HUES64 (cell line): ENCODE measurements at regions not wholly inside any gene's neighbourhood (a gene's known extent, or its start where the extent isn't known, plus 50 kb on each side); places are given as distances from the start of the nearest gene placed in this dataset.

Experiments
- H3K27ac ChIP-seq: 2 replicates; pipeline ENCODE4 v1.7.0; 2013; ENCODE audit warnings: low read depth, low read length, inconsistent platforms
- H3K27me3 ChIP-seq: 2 replicates; pipeline ENCODE4 v1.6.1; 2013; ENCODE audit warnings: mild to moderate bottlenecking, low read length; ENCODE audit not compliant: insufficient read depth
- H3K36me3 ChIP-seq: 2 replicates; pipeline ENCODE4 v1.6.1; 2013; ENCODE audit warnings: mild to moderate bottlenecking, low read length; ENCODE audit not compliant: insufficient read depth
- H3K4me1 ChIP-seq: 2 replicates; pipeline ENCODE4 v1.6.1; 2013; ENCODE audit warnings: mild to moderate bottlenecking, low read length, moderate library complexity; ENCODE audit not compliant: insufficient read depth
- H3K4me3 ChIP-seq: 2 replicates; pipeline ENCODE4 v1.5.1; 2013; ENCODE audit warnings: mild to moderate bottlenecking, low read length, moderate library complexity
- H3K9ac ChIP-seq: 2 replicates; pipeline ENCODE4 v1.6.1; 2013; ENCODE audit warnings: mild to moderate bottlenecking, low read depth, low read length
- H3K9me3 ChIP-seq: 2 replicates; pipeline ENCODE4 v1.6.1; 2013; ENCODE audit warnings: low read depth, low read length; ENCODE audit not compliant: insufficient read depth
- WGBS: fragments of 150-250, 120-280 bp; methylation state at CpG from one replicate; pipeline ENCODE4 v1.1.7; 2013; ENCODE audit warnings: missing lambda C conversion rate; 5-methylcytosine and 5-hydroxymethylcytosine counted together

DNA sequence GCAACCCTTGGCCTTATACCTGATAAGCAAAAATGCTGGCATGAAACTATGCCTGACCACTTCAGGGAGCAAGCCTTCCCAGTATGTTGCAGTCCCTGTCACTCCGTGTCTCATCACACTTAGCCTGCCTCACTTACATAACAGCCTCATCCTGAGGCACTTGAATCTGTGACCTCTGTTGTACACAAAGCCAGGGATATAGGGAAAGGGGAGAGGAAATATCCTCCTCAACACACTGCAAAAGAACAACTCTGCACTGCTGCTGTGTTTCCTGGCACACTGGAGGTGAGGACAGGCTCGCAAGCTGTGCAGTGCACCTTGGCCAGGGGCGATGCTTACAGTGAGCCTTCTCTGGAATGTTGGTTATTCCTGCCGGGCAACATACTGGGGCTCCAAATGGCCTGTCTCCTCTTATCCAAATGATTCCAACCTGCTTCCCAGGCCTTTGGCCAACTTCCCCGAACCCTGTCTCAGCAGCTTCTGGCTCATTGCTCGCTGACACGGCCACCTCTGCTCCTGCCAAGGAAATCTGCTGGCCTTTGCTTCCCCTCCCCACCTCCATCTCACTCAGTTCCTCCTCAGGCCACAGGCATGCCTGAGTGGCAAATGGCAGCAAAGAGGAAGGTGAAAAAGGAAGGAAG, 109.2 kb downstream of the CD47 start:
- Histone ChIP-seq H3K27ac (no peak overlapping the region), H3K36me3 (no peaks in the 10 kb centered on the region), H3K4me1 (no peaks in the 10 kb centered on the region; the same call in 1 of the 2 replicates), H3K27me3 (no peaks in the 10 kb centered on the region), H3K9ac (no peak overlapping the region), H3K4me3 (no peak overlapping the region), H3K9me3 (no peaks in the 10 kb centered on the region)
- WGBS = 87% methylated on average over 7 of the region's 7 CpGs

DNA sequence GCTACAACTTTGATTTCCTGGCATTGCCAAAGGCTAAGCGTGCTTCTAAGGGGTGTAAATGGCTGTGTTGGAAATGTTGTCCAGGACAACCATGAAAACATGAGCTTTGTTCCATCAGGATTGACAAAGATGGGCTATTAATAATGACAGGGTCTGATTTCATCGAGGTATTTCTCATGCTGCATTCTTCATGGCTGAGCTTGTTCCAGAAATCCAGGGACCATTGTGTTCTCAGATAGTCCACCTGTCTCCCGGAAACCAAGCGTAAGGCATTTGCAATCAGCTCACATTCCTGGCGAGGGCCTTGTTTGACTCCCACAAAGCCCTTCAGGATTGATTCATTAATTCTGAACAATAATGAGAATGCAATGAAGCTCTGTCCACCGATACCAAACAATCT, 111.3 kb downstream of the CD47 start:
- Histone ChIP-seq H3K4me3 (no peak overlapping the region), H3K9me3 (no peaks in the 10 kb centered on the region), H3K36me3 (no peaks in the 10 kb centered on the region), H3K9ac (no peak overlapping the region), H3K27ac (no peak overlapping the region), H3K27me3 (no peaks in the 10 kb centered on the region), H3K4me1 (no peaks in the 10 kb centered on the region; the same call in 1 of the 2 replicates)
- WGBS = 94% methylated on average over 6 of the region's 6 CpGs

DNA sequence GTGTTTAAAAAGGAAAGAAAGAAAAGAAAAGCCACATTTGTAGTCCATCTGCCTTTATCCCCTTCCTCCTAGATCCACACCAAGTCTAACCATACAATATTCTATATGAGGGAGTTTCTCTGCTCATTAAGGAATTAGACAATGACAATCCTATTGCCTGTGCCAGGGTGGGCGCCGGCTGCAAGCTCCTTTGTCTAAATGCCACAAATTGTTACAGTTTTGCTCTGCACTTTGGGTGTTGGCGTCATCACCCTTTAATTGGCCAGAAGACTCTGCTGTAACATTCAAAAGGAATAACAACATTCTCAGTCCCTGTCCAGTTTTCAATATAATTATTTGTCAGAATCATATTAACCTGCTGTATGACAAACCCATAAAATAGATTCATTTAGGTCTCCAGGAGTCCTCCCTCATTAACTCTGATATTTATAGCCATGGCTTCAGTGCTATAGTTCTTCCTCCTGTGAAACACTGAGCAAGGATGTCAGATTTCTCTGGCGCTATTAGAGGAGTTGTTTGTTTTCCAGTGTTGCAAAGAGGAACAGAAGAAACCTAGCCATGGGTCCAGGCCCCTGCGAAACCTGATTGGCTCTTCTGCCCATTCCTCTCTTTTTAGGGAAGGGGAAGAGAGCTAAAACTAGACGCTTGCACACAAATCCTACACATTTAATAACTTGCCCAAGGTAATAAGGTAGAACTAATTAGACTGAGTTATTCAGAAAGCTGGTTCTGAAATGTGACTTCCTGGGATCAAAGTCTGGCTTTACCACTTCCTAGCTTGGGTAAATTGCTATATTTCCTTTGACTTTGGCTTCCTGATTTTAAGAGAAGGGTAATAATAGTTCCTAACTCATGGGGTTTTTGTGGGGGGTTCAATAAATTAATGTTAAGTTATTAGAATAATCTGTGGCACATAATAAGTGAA, 112.4 kb downstream of the CD47 start:
- Histone ChIP-seq H3K9me3 (no peaks in the 10 kb centered on the region), H3K4me1 (no peaks in the 10 kb centered on the region; the same call in 1 of the 2 replicates), H3K27me3 (no peaks in the 10 kb centered on the region), H3K4me3 (no peak overlapping the region), H3K9ac (no peak overlapping the region), H3K36me3 (no peaks in the 10 kb centered on the region), H3K27ac (no peak overlapping the region)
- WGBS = 93% methylated on average over 5 of the region's 6 CpGs

DNA sequence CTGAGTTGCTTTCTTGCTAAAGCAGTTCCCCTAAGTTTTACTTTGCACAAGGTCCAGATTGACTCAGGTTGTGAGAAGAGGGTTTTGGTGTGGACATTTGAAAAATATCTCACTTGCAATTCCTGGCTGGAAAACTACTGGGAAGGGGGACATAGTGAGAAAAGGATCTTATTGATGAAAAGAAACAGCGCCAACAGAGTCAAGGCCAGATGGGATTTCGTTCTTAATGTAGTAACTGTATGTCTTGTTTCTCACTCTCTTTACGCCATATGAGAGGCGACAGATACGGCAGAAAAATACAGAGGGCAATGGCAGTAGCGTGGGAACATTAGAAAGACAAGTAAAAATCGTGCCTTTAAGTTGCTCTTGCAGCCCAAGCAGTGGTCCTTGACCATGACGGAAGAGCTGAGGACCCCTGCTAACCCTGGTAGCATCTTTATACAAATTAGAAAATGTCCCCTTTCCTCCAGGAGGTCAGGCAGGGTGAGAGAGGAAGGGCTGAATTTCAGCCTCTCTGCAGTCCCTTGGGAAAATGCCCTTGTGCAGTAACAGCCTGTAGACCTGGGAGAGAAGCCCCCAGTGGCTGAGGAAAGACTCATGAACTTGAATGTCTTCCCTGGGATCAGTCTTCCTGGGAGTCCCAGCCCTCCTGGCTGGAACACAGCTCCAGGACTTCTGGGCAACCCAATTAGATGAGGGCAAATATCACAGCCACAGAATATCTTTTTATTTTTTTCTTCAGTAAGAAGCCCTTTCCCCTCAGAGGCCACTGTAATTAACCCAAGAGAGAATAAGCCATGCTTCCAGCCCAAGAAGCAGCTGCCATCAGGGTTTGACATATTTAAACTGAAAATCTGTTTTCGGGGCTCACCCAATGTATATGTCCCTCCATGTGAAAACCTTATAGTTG, 113.4 kb downstream of the CD47 start:
- H3K4me1 ChIP-seq = no peaks in the 10 kb centered on the region; the same call in 1 of the 2 replicates
- H3K27me3 ChIP-seq = no peaks in the 10 kb centered on the region
- no peak overlapping the region for H3K4me3 ChIP-seq
- no peaks in the 10 kb centered on the region for H3K9me3 ChIP-seq
- H3K36me3 ChIP-seq = no peaks in the 10 kb centered on the region
- H3K27ac ChIP-seq = no peak overlapping the region
- 93% methylated on average over 9 of the region's 9 CpGs for WGBS
- no peak overlapping the region for H3K9ac ChIP-seq

DNA sequence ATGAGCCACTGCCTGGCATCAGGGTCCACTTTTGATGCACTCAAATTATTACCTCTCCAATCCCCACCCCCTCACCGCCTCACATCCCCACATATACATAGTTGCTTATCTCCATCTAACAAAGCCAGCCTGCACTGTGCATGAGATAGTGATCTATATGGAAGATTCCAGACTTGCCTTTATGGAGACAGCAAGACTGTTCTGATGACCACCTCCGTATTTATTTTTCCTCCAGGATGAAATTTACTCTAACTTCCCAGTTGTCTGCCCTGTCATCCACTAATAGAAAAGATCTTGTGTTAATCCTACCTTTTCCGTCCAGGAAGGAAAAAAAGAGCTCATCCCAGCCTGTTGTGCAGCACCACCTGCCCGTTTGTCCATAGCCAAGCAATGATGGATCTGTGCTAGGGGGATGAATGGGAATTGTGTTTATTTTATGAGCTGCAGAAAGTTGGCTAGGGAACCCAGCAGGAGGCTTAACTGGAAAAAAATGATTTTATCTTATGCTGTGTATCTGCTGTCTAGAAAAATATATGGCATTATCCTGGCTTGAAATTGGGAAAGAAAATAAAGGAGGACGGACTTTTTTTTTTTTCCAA, 114.5 kb downstream of the CD47 start:
- Histone ChIP-seq H3K9ac (no peak overlapping the region), H3K27me3 (no peaks in the 10 kb centered on the region), H3K4me1 (no peaks in the 10 kb centered on the region), H3K36me3 (no peaks in the 10 kb centered on the region), H3K27ac (no peak overlapping the region), H3K9me3 (no peaks in the 10 kb centered on the region), H3K4me3 (no peak overlapping the region)
- WGBS = 92% methylated on average over 5 of the region's 5 CpGs

DNA sequence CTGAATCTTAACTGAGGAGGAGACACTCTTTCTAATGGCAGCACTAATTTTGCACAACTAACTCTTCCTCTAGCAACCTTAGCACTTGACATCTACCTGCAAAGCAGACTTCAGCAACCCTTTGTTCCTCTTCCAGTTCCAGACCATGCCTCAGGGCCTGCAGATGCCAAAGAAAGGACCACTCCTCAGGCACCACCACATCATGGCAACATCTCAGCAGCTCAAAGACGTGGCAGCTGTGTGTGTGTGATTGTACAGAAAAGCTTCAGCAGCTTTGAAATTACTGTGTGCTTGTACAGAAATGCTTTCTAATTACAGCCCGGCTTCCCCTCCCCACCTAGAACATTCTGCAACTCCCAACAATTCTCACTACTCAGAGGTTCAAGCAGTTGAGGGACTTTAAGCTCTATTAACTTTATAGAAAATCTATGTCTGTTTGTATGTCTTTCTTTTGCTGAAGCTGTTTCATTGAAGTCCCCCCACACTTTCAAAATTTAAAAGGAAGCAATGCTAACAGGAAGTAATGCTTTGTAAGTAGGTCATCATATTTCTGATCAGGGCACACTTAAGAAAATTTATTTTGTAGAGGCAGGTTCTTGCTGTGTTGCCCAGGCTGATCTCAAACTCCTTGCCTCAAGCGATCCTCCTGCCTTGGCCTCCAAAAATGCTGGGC, 115.2 kb downstream of the CD47 start:
- WGBS = 92% methylated on average over 3 of the region's 3 CpGs
- no peak overlapping the region for H3K4me3 ChIP-seq
- H3K36me3 ChIP-seq = no peaks in the 10 kb centered on the region
- H3K27me3 ChIP-seq = no peaks in the 10 kb centered on the region
- H3K9me3 ChIP-seq = no peaks in the 10 kb centered on the region
- H3K27ac ChIP-seq = no peak overlapping the region
- H3K4me1 ChIP-seq = no peaks in the 10 kb centered on the region
- no peak overlapping the region for H3K9ac ChIP-seq

DNA sequence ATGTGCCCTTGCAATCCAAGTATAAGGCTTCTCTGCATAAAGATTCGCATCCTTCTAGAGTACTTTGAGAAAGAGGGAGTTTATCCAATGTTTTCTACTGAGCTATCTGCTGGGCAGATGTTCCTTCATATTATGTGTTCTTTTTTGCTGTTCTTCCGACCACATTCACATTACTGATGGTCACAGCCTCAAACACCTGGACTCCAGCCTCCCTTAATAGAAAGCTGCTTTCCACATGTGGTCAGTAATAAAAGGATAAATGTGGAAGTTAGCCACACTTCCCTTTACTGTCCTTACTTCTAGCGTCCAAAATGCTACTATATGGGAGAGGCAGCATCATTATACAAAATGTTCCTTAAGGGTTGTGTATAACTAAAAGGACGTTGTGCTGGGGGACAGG, 116.9 kb downstream of the CD47 start:
- no peaks in the 10 kb centered on the region for H3K9me3 ChIP-seq
- WGBS = 86% methylated on average over 3 of the region's 4 CpGs
- H3K27me3 ChIP-seq = no peaks in the 10 kb centered on the region
- H3K4me3 ChIP-seq = no peak overlapping the region
- H3K27ac ChIP-seq = no peak overlapping the region
- no peaks in the 10 kb centered on the region for H3K36me3 ChIP-seq
- no peak overlapping the region for H3K9ac ChIP-seq
- H3K4me1 ChIP-seq = no peaks in the 10 kb centered on the region

DNA sequence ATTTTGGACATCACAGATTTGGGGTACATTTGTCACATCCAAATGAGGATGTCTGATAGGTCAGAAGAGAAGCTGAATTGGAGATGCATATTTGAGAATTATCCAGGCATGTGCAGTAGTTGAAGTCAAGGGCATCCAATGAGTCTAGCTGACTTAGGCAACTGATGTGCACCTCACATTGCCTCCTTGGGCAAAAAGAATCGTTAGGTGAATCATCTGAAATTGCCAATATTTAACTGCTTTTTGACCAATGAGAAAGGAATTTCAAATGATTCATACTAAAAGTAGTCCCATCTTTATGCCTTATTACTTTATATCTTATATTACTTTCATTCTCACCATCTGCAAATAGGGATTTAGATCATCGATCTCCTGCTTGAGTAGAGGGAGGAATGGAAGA, 117.7 kb downstream of the CD47 start:
- H3K9me3 ChIP-seq = no peaks in the 10 kb centered on the region
- H3K27me3 ChIP-seq = no peaks in the 10 kb centered on the region

DNA sequence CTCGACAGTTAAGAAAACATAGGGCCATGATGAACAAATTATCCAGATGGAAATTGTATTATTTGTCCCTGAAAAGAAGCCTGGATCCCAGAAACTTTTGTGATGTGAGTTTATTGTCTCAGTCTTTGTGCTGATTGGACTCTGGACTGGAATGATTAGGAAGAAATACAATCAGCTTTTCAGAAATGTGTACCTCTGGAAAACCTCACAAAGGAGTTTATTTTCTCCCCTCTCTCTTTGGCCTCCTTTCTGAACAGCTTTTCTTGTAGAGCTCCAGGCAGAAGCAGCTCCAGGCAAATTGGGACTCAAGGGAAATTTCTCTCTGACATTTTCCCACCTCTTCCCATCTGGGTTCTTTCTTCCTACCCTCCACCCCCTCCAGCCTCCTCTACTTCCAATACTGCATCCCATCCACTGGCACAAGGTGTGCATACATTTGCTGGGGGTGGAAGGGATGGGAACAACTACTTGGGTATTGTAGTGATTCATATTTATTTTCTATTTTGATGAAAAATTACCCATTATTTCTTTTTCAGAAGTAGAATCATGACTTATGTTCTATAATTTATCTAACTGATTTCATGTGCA, 119.7 kb downstream of the CD47 start:
- Histone ChIP-seq H3K9me3 (no peaks in the 10 kb centered on the region), H3K27ac (no peak overlapping the region), H3K9ac (no peak overlapping the region), H3K27me3 (no peaks in the 10 kb centered on the region), H3K4me3 (no peak overlapping the region), H3K36me3 (no peaks in the 10 kb centered on the region), H3K4me1 (no peaks in the 10 kb centered on the region; the same call in 1 of the 2 replicates)
- WGBS = 98% methylated on average over 1 of the region's 1 CpG

More for the DNA sequence above, 117.7 kb downstream of the CD47 start:
- Histone ChIP-seq H3K27ac (no peak overlapping the region), H3K36me3 (no peaks in the 10 kb centered on the region), H3K4me3 (no peak overlapping the region), H3K9ac (no peak overlapping the region), H3K4me1 (no peaks in the 10 kb centered on the region)
- whole genome bisulfite sequencing = 97% methylated on average over 2 of the region's 2 CpGs
